GM12891 (cell line): ENCODE measurements at regions not wholly inside any gene's neighbourhood (a gene's known extent, or its start where the extent isn't known, plus 50 kb on each side); places are given as distances from the start of the nearest gene placed in this dataset.
"Not testable (repeated sequence)": the region's sequence is repeated elsewhere in the genome, so short reads cannot be mapped to it uniquely, and the experiment has no call there.

Experiments used
- DNase-seq: peaks from one replicate; pipeline ENCODE4 v3.0.0; 2011; ENCODE audit warnings: low spot score; ENCODE audit not compliant: insufficient read length
- FAIRE-seq: peaks from 2 replicates; lab custom pipeline; 2011; peaks lifted over from hg19 to GRCh38; lab: Jason Lieb, UNC
- PAX5 ChIP-seq: IDR thresholded peaks from 2 replicates; pipeline ENCODE4 v1.6.1; 2011; ENCODE audit warnings: low read length, moderate library complexity, mild to moderate bottlenecking; ENCODE audit not compliant: insufficient read depth, severe bottlenecking
- POLR2A ChIP-seq: IDR thresholded peaks from 2 replicates; pipeline ENCODE4 v1.6.1; 2011; ENCODE audit warnings: low read depth, low read length, control low read depth
- POLR2AphosphoS5 ChIP-seq: IDR thresholded peaks from 2 replicates; pipeline ENCODE4 v1.6.1; 2011; ENCODE audit warnings: low read depth, low read length, control low read depth
- POU2F2 ChIP-seq: IDR thresholded peaks from 2 replicates; pipeline ENCODE4 v1.6.1; 2011; ENCODE audit warnings: low read depth, mild to moderate bottlenecking, control low read depth, low read length, moderate library complexity
- SPI1 ChIP-seq: IDR thresholded peaks from 2 replicates; pipeline ENCODE4 v1.6.1; 2011; ENCODE audit warnings: low read depth, low read length, control low read depth
- TAF1 ChIP-seq: IDR thresholded peaks from 2 replicates; pipeline ENCODE4 v1.6.1; 2011; ENCODE audit warnings: low read depth, low read length, control low read depth

- DNase-seq (no peak), FAIRE-seq (no peak)
- TF ChIP-seq POU2F2, result no peak
- no peak for TF ChIP-seq TAF1
- TF ChIP-seq PAX5, result no peak
- no peak for TF ChIP-seq SPI1
- TF ChIP-seq POLR2A, result no peak
- no peak for TF ChIP-seq POLR2AphosphoS5
These were observed 619.7 kb downstream of the GATA3 start for GRCh38 chr10:8674230-8674629.

- FAIRE-seq, result no peak
- TF ChIP-seq SPI1, result no peak
- TF ChIP-seq POLR2AphosphoS5, result no peak
- no peak for TF ChIP-seq POU2F2
- no peak for TF ChIP-seq POLR2A
- TF ChIP-seq PAX5, result no peak
- TF ChIP-seq TAF1, result no peak
- no peak for DNase-seq
These were observed 623.2 kb downstream of the GATA3 start for GRCh38 chr10:8677642-8678041.

DNA sequence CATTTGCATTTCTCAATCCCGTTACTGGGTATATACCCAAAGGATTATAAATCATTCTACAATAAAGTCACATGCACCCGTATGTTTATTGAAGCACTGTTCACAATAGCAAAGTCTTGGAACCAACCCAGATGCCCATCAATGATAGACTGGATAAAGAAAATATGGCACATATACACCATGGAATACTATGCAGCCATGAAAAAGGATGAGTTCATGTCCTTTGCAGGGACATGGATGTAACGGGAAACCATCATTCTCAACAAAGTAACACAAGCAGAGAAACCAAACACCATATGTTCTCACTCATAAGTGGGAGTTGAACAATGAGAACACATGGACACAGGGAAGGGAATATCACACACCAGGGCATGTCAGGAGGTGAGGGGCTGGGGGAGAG, 630.4 kb downstream of the GATA3 start:
- not testable (repeated sequence) for DNase-seq, FAIRE-seq

DNA sequence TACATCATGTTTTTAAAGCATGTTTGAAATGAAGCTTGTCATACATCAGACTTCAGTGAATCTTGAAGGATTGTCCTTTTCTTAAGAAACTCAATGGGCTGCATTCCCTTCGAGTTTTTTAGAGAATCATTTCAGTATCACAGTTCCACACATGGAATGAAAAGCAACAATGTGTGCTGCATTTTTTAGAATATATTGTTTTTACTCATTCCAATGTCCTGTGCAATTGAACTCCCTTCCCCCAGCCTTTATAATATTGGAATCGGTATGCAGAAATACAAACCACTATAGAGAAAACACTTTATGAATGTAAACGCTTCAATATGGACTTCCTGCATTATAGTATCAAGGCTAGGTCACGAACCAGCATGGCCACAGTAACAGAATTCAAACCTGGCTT, 634.4 kb downstream of the GATA3 start:
- no peak for FAIRE-seq
- no peak for TF ChIP-seq TAF1
- no peak for TF ChIP-seq SPI1
- TF ChIP-seq POLR2AphosphoS5, result no peak
- no peak for TF ChIP-seq POU2F2
- TF ChIP-seq POLR2A, result no peak
- TF ChIP-seq PAX5, result no peak
- DNase-seq, result no peak

- DNase-seq, result no peak
- FAIRE-seq, result no peak
- TF ChIP-seq POLR2AphosphoS5 (no peak), TAF1 (no peak), PAX5 (no peak), POLR2A (no peak), SPI1 (no peak), POU2F2 (no peak)
These were observed 637.1 kb downstream of the GATA3 start for GRCh38 chr10:8691498-8692017.

- DNase-seq, FAIRE-seq: not testable (repeated sequence)
These were observed 639.1 kb downstream of the GATA3 start for GRCh38 chr10:8693635-8694034.

DNA sequence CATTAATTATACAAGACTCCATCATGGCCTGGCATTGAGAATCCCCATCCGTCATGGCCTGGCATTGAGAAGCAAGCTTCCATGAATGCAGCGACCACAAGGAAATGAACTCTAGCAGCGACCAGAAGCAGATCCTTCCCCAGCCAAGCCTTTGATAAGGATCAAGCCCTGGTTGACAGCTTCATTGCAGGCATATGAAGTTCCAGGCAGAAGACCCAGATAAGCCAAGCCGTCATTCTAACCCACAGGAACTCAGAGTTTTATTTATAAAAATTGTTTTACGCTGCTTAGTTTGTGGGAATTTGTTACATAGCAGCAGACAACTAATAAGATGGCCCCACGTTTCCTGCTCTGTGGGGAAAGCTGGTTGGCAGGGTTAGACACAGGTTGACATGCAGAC, 642.3 kb downstream of the GATA3 start:
- DNase-seq (no peak), FAIRE-seq (no peak)
- no peak for TF ChIP-seq PAX5
- TF ChIP-seq POLR2A, result no peak
- no peak for TF ChIP-seq TAF1
- TF ChIP-seq POLR2AphosphoS5, result no peak
- TF ChIP-seq SPI1, result no peak
- no peak for TF ChIP-seq POU2F2

DNA sequence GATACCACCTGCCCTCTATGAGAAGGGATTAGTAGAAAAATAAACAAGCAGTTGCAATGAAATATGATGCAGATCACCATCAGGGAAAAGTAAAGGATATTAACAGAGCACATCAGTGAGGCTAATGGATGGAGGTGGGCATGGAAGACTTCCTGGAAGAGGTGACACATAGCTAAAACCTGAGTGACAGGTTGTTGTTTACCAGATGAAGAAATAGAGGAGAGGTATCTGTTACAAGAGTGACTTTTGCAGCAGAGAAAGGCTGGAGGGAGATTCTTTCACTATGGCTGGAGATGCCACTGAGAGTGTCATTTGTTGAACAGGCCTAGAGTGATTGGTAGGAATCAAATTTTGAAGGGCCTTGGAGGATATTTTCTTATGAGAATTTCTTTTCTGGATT, 646.2 kb downstream of the GATA3 start:
- TF ChIP-seq POLR2A (no peak), POU2F2 (no peak), TAF1 (no peak), POLR2AphosphoS5 (no peak), PAX5 (no peak), SPI1 (no peak)
- no peak for FAIRE-seq

DNA sequence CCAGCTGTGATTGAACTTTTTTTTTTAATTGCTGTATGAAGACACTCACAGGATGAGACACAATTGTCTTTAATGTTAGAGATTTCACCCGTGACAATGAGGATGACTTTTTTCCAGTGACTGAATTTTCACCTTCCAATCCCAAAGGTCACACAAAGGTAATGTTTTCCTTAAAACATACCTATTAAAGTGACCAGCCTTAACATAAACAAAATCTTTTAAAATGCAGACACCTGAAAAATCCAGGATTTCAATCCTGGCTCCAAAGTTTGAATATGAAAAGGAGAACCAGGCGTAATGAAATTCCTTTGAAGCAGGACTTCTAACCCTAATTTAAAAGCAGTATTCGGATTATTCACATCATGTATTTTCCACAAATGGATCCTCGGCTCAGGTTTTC, 647.7 kb downstream of the GATA3 start:
- FAIRE-seq, result no peak
- TF ChIP-seq TAF1, result no peak
- TF ChIP-seq SPI1, result no peak
- no peak for TF ChIP-seq POLR2A
- TF ChIP-seq POU2F2, result no peak
- TF ChIP-seq PAX5, result no peak
- TF ChIP-seq POLR2AphosphoS5, result no peak
- DNase-seq, result no peak

More for the DNA sequence above, 646.2 kb downstream of the GATA3 start:
- DNase-seq, result no peak

GRCh38 chr10:8705415-8705814, 650.9 kb downstream of the GATA3 start:
- no peak for TF ChIP-seq POU2F2
- TF ChIP-seq SPI1, result no peak
- no peak for TF ChIP-seq POLR2AphosphoS5
- TF ChIP-seq PAX5, result no peak
- TF ChIP-seq TAF1, result no peak
- TF ChIP-seq POLR2A, result no peak
- FAIRE-seq (no peak), DNase-seq (no peak)

DNA sequence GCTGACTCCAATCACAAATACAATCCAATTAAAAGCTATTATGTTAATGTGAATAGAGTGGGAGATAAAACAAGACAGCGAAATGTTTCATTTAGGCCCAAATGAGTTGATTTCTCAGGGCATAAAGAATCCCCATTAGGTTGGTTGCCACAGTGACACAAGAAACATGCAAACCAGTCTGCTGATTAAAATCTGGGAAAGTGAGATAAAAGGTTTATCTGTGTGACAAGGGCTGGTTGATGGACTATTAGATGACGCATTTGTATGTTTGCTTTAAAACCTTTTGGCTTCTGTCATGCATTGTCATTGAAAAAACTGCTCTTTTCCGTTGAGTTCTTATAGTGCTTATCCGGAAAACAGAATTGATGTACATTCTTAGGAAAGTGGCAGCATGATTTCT, 658.2 kb downstream of the GATA3 start:
- DNase-seq (no peak), FAIRE-seq (no peak)
- TF ChIP-seq POLR2AphosphoS5 (no peak), TAF1 (no peak), PAX5 (no peak), POU2F2 (no peak), POLR2A (no peak), SPI1 (no peak)
